ENCODE measurements at regions not wholly inside any gene's neighbourhood (a gene's known extent, or its start where the extent isn't known, plus 50 kb on each side); places are given as distances from the start of the nearest gene placed in this dataset.

- H3K4me1 ChIP-seq, result no peaks in the 10 kb centered on the region
- no peak overlapping the region for H3K4me3 ChIP-seq
- DNase-seq, result no peak
- no peaks in the 10 kb centered on the region for H3K9me3 ChIP-seq
- no peaks in the 10 kb centered on the region for H3K27me3 ChIP-seq
- H3K36me3 ChIP-seq, result no peaks in the 10 kb centered on the region
- H3K27ac ChIP-seq, result no peak overlapping the region
- TF ChIP-seq EP300 (IDR thresholded peaks at IDR 0.05) (no peak), POLR2A (IDR thresholded peaks at IDR 0.05) (no peak), POLR2AphosphoS5 (IDR thresholded peaks at IDR 0.05) (no peak), CTCF (IDR thresholded peaks at IDR 0.05) (no peak)
- intact Hi-C loops (cut with DNase I), result no loop called here
Observed at GRCh38 chr21:15568516-15568915, 161.3 kb upstream of the USP25 start.

- no peaks in the 10 kb centered on the region for H3K36me3 ChIP-seq
- no peak overlapping the region for H3K4me3 ChIP-seq
- no peak overlapping the region for H3K27ac ChIP-seq
- no peaks in the 10 kb centered on the region for H3K4me1 ChIP-seq
- TF ChIP-seq EP300 (IDR thresholded peaks at IDR 0.05), result no peak
- TF ChIP-seq POLR2A (IDR thresholded peaks at IDR 0.05), result no peak
- TF ChIP-seq POLR2AphosphoS5 (IDR thresholded peaks at IDR 0.05), result no peak
- TF ChIP-seq CTCF (IDR thresholded peaks at IDR 0.05), result no peak
- no peaks in the 10 kb centered on the region for H3K9me3 ChIP-seq
- intact Hi-C loops (cut with DNase I), result no loop called here
- DNase-seq, result no peak
- 23 to 63% methylated on average over 4 of the region's 4 CpGs for WGBS, 2 donors
- no peaks in the 10 kb centered on the region for H3K27me3 ChIP-seq
Observed at GRCh38 chr21:15586752-15587427, 142.9 kb upstream of the USP25 start.

- H3K36me3 ChIP-seq, result no peaks in the 10 kb centered on the region
- no peaks in the 10 kb centered on the region for H3K4me1 ChIP-seq
- no peaks in the 10 kb centered on the region for H3K27me3 ChIP-seq
- H3K9me3 ChIP-seq, result no peaks in the 10 kb centered on the region
- intact Hi-C loops (cut with DNase I), result loop anchor here (10.0 kb wide), 3 partner anchors 728 to 1338 kb away; no protein-coding TSS in a partner anchor
- WGBS, 2 donors, result 6 to 28% methylated on average over 5 of the region's 5 CpGs
- no peak overlapping the region for H3K4me3 ChIP-seq
- DNase-seq, result no peak
- H3K27ac ChIP-seq, result no peak overlapping the region
- TF ChIP-seq POLR2A (IDR thresholded peaks at IDR 0.05), result no peak
- peak in 3 of 4 experiments; percentile 26 to 42 (median 42) for TF ChIP-seq CTCF (IDR thresholded peaks at IDR 0.05)
Observed at GRCh38 chr21:15592271-15592860, 137.4 kb upstream of the USP25 start.

- H3K9me3 ChIP-seq, result no peaks in the 10 kb centered on the region
- TF ChIP-seq EP300 (IDR thresholded peaks at IDR 0.05) (no peak), POLR2AphosphoS5 (IDR thresholded peaks at IDR 0.05) (no peak), POLR2A (IDR thresholded peaks at IDR 0.05) (no peak)
- no peaks in the 10 kb centered on the region for H3K27me3 ChIP-seq
- H3K4me3 ChIP-seq, result no peak overlapping the region
- DNase-seq, result no peak
- no peak overlapping the region for H3K27ac ChIP-seq
- intact Hi-C loops (cut with DNase I), result loop anchor here (10.0 kb wide), 3 partner anchors 728 to 1338 kb away; no protein-coding TSS in a partner anchor
- H3K4me1 ChIP-seq, result no peaks in the 10 kb centered on the region
- no peaks in the 10 kb centered on the region for H3K36me3 ChIP-seq
Observed at GRCh38 chr21:15592957-15593356, 136.8 kb upstream of the USP25 start.

- H3K4me3 ChIP-seq, result no peak overlapping the region
- H3K27me3 ChIP-seq, result no peaks in the 10 kb centered on the region
- no peaks in the 10 kb centered on the region for H3K36me3 ChIP-seq
- intact Hi-C loops (cut with DNase I), result no loop called here
- TF ChIP-seq POLR2A (IDR thresholded peaks at IDR 0.05), result no peak
- no peak for TF ChIP-seq EP300 (IDR thresholded peaks at IDR 0.05)
- TF ChIP-seq POLR2AphosphoS5 (IDR thresholded peaks at IDR 0.05), result no peak
- TF ChIP-seq CTCF (IDR thresholded peaks at IDR 0.05), result no peak
- no peaks in the 10 kb centered on the region for H3K9me3 ChIP-seq
- no peak for DNase-seq
- no peak overlapping the region for H3K27ac ChIP-seq
- no peaks in the 10 kb centered on the region for H3K4me1 ChIP-seq
Observed at GRCh38 chr21:15601390-15601789, 128.4 kb upstream of the USP25 start.
